ENCODE measurements at regions not wholly inside any gene's neighbourhood (a gene's known extent, or its start where the extent isn't known, plus 50 kb on each side); places are given as distances from the start of the nearest gene placed in this dataset.

- TF ChIP-seq CTCF (IDR thresholded peaks at IDR 0.05): no peak
- TF ChIP-seq POLR2A (IDR thresholded peaks at IDR 0.05): no peak
- no peak for TF ChIP-seq POLR2AphosphoS5 (IDR thresholded peaks at IDR 0.05)
Measured at GRCh38 chr11:69362315-69362714, 68.4 kb downstream of the MYEOV start.

All from prostate gland (tissue), 2 donors.